GM13977 (cell line): ENCODE measurements at regions not wholly inside any gene's neighbourhood (a gene's known extent, or its start where the extent isn't known, plus 50 kb on each side); places are given as distances from the start of the nearest gene placed in this dataset.

Experiments
- DNase-seq: peaks from one replicate; pipeline ENCODE4 v3.0.0; 2012; ENCODE audit warnings: low spot score
- in situ Hi-C: fragments of 300-500 bp; cut with MboI; formaldehyde crosslinking; loops from one replicate; pipeline ENCODE4 v1.12.0; 2022; ENCODE audit warnings: low sequenced_read_pairs, low pct_unique_long_range_greater_than_20kb, mixed read lengths, inconsistent platforms; ENCODE audit not compliant: unreplicated experiment
- TF ChIP-seq, protein P1 (sequence below): IDR thresholded peaks from 2 replicates; pipeline ENCODE4 v1.5.1; 2012; ENCODE audit warnings: mild to moderate bottlenecking, control low read depth; ENCODE audit not compliant: insufficient read depth; ENCODE audit errors: extremely low read depth, missing control alignments

DNA sequence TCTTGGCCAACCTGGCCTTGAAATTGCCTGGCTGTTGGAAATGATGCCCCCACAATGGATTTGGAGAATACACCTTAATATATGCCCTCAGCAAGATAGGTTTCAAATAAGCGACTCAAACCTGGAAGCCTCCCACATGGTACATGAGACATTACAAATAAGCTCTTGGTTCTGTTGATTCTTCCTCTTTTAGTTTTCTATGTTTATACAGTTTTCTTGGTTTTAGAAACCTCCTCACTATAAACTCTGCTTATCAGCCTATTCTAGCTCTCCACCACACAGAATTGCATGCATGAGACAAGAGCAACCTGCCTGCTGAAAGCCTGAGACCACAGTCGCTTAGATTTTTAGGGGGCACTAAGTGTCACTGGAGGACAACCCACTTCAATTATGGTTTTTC is 108.8 kb upstream of the PREP start:
- no peak for DNase-seq
- TF ChIP-seq, protein P1, sequence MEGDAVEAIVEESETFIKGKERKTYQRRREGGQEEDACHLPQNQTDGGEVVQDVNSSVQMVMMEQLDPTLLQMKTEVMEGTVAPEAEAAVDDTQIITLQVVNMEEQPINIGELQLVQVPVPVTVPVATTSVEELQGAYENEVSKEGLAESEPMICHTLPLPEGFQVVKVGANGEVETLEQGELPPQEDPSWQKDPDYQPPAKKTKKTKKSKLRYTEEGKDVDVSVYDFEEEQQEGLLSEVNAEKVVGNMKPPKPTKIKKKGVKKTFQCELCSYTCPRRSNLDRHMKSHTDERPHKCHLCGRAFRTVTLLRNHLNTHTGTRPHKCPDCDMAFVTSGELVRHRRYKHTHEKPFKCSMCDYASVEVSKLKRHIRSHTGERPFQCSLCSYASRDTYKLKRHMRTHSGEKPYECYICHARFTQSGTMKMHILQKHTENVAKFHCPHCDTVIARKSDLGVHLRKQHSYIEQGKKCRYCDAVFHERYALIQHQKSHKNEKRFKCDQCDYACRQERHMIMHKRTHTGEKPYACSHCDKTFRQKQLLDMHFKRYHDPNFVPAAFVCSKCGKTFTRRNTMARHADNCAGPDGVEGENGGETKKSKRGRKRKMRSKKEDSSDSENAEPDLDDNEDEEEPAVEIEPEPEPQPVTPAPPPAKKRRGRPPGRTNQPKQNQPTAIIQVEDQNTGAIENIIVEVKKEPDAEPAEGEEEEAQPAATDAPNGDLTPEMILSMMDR: no peak
- in situ Hi-C loops: no loop called here

DNA sequence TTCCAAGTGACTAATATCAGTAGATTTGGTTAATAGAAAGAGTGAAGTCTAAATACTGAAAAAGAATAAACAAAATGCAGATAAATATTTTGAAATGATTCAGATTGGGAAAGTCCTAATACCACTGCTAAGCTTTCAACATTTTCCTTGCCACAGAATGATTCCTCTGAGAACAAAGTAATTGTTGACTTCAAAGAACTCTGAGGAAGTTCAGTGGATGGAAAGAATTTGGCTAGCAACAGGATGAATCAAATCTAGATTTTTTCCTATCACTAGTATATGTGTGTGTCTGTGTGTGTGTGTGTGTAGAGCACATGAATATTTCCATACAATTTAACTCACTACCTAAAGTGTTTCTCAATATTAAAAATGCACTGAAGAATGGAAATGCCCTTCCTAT is 107.9 kb upstream of the PREP start:
- DNase-seq: no peak
- TF ChIP-seq, protein P1: no peak
- in situ Hi-C loops: no loop called here

DNA sequence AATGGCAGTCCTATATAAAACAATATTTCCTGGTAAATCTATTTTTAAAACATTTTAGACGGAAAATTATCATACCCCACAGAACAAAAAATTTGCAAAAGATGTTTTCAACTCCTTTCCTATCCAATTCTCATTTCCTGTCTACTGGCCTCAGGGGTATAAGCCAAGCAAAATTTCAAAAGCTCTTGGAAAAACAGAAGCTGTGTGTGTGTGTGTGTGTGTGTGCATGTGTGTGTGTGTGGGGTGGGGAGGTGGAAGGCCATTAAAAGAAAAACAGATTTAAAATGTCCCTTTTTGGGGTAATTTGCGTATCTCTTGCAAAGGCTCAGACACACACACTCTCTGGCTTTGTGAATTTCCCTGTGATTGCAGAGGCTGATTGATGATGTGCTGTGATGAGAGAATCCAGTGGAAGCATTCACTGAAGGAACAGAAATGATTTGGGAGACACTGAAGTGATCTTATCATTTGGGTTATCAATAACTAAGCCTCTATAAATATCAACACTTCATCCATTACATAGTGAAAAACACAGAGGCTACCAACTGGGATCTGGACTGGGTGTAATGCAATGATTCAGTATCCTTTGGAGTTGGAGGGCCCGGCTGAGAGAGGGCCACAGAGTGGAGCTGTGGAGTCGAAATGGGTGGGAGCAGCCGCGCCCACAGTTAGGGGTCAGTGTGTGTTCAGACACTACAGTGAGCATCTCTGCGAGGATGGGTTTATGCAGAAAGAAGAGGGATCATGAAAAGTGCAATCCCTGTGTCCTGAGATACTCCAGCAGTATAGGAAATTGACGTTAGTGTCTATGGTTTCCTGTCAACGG is 106.8 kb upstream of the PREP start:
- TF ChIP-seq, protein P1: no peak
- in situ Hi-C loops: no loop called here
- DNase-seq: no peak

DNA sequence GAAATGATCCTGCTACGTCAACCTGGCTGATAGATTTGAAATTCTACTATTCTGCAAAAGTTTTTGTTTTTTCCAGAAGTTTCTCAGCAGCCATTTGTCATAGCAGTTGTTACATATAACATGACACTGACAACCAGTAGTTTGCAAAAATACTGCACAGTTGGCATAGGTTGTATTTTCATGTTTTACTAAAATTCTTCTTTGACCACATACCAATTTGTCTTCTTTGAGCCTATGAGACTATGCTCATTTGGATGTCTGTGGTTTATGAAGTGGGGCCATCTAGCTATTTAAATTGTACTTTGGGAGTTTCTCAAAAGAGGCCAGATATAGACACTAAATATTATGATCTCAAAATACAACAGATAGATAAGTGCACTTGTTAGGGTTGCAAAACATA is 104.9 kb upstream of the PREP start:
- in situ Hi-C loops: no loop called here
- TF ChIP-seq, protein P1: no peak
- no peak for DNase-seq

DNA sequence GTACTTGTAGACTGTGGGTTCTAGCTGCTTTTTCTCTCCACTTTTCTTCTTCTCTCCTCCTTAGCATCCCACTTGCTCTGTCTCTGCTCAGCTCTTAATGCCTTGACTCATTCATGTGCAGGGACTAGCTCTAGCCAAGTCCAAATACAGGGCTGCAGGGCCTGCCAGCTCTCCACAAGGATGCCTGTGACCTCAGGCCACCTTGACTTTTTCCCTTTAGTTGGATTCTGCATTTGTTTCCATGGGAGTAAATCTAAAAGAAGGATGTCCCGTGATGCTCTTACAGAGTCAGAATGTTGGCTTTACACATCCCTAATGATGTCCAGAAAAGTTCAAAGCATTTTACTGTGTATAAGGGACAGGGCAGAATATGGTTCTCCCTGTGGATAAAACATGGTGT is 101.8 kb upstream of the PREP start:
- in situ Hi-C loops: no loop called here
- TF ChIP-seq, protein P1: no peak

DNA sequence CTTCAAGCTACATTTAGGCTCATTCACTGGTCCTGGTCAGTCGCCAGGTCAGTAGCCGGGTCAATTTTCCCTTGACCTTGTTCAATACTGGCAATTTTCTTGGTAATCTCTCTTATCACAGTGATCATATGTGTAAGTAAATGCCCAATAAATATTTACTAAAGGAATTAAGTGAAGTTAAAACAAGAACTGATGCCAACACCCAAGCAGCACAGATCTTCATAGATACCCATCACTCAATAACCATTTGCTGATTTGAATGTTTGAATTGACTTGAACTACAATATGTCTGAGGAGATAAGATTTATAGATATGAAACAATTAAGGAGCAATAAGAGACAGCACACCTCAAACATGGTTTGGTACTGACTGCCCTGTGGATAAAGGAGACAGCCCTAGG is 100.8 kb upstream of the PREP start:
- in situ Hi-C loops: no loop called here
- TF ChIP-seq, protein P1: no peak
- no peak for DNase-seq

More for the DNA sequence above, 101.8 kb upstream of the PREP start:
- no peak for DNase-seq
